ENCODE measurements at regions not wholly inside any gene's neighbourhood (a gene's known extent, or its start where the extent isn't known, plus 50 kb on each side); places are given as distances from the start of the nearest gene placed in this dataset.

GRCh38 chr20:55052459-55052858, 577.1 kb downstream of the DOK5 start:
- TF ChIP-seq, protein P1, sequence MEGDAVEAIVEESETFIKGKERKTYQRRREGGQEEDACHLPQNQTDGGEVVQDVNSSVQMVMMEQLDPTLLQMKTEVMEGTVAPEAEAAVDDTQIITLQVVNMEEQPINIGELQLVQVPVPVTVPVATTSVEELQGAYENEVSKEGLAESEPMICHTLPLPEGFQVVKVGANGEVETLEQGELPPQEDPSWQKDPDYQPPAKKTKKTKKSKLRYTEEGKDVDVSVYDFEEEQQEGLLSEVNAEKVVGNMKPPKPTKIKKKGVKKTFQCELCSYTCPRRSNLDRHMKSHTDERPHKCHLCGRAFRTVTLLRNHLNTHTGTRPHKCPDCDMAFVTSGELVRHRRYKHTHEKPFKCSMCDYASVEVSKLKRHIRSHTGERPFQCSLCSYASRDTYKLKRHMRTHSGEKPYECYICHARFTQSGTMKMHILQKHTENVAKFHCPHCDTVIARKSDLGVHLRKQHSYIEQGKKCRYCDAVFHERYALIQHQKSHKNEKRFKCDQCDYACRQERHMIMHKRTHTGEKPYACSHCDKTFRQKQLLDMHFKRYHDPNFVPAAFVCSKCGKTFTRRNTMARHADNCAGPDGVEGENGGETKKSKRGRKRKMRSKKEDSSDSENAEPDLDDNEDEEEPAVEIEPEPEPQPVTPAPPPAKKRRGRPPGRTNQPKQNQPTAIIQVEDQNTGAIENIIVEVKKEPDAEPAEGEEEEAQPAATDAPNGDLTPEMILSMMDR (IDR thresholded peaks at IDR 0.05; ENCODE audit: poor library complexity), result no peak
- TF ChIP-seq EZH2phosphoT487 (IDR thresholded peaks at IDR 0.05; ENCODE audit: low read depth, severe bottlenecking, unreplicated experiment) (no peak), EZH2 (IDR thresholded peaks at IDR 0.05; ENCODE audit: borderline replicate concordance) (no peak)
